Trophoblast cell (in vitro differentiated cells and primary cell): ENCODE measurements at regions not wholly inside any gene's neighbourhood (a gene's known extent, or its start where the extent isn't known, plus 50 kb on each side); places are given as distances from the start of the nearest gene placed in this dataset.

ENCODE experiments used
- DNase-seq, 2 donors: peaks; one replicate each; pipeline ENCODE4 v3.0.0-alpha.2; 2016
- H2AFZ ChIP-seq: 2 replicates; pipeline ENCODE4 v1.6.1; 2013; ENCODE audit warnings: low read length, moderate library complexity, mild to moderate bottlenecking; ENCODE audit not compliant: insufficient read depth, poor library complexity
- H2AK5ac ChIP-seq: 2 replicates; pipeline ENCODE4 v1.6.1; 2013; ENCODE audit warnings: mild to moderate bottlenecking, low read length
- H2BK120ac ChIP-seq: 2 replicates; pipeline ENCODE4 v1.6.1; 2013; ENCODE audit warnings: low read length, mild to moderate bottlenecking, moderate library complexity; ENCODE audit not compliant: insufficient read depth, poor library complexity
- H2BK12ac ChIP-seq: 2 replicates; pipeline ENCODE4 v1.6.1; 2013; ENCODE audit warnings: mild to moderate bottlenecking, low read length, moderate library complexity
- H2BK5ac ChIP-seq: 2 replicates; pipeline ENCODE4 v1.6.1; 2013; ENCODE audit warnings: low read length, low read depth, moderate library complexity, mild to moderate bottlenecking; ENCODE audit not compliant: poor library complexity
- H3K14ac ChIP-seq: 2 replicates; pipeline ENCODE4 v1.6.1; 2013; ENCODE audit warnings: mild to moderate bottlenecking, low read length
- H3K18ac ChIP-seq: 2 replicates; pipeline ENCODE4 v1.6.1; 2013; ENCODE audit warnings: mild to moderate bottlenecking, low read length
- H3K23ac ChIP-seq: 2 replicates; pipeline ENCODE4 v1.6.1; 2013; ENCODE audit warnings: low read length
- H3K27ac ChIP-seq: 2 replicates; pipeline ENCODE4 v1.5.1; 2013; ENCODE audit warnings: low read depth, mild to moderate bottlenecking, inconsistent platforms, low read length, moderate library complexity
- H3K27me3 ChIP-seq: 2 replicates; pipeline ENCODE4 v1.6.1; 2013; ENCODE audit warnings: inconsistent platforms, mild to moderate bottlenecking, low read length, moderate library complexity; ENCODE audit not compliant: insufficient read depth
- H3K36me3 ChIP-seq, 2 experiments: 1 replicate in 1 of 2; 2 replicates in 1 of 2; pipeline ENCODE4 v1.6.1; 2013; ENCODE audit warnings: low read length in 2 of 2, mild to moderate bottlenecking in 2 of 2, moderate library complexity in 1 of 2; ENCODE audit not compliant: insufficient read depth in 2 of 2, control insufficient read depth in 1 of 2
- H3K4ac ChIP-seq: 2 replicates; pipeline ENCODE4 v1.6.1; 2013; ENCODE audit warnings: low read depth, mild to moderate bottlenecking, low read length, moderate library complexity
- H3K4me1 ChIP-seq, 2 experiments: 1 replicate in 1 of 2; 2 replicates in 1 of 2; pipeline ENCODE4 v1.6.1; 2013; ENCODE audit warnings: low read length in 2 of 2, mild to moderate bottlenecking in 2 of 2, moderate library complexity in 1 of 2; ENCODE audit not compliant: insufficient read depth in 2 of 2, control insufficient read depth in 1 of 2
- H3K4me2 ChIP-seq: 2 replicates; pipeline ENCODE4 v1.6.1; 2013; ENCODE audit warnings: inconsistent platforms, mild to moderate bottlenecking, low read length, moderate library complexity
- H3K4me3 ChIP-seq: 2 replicates; pipeline ENCODE4 v1.5.1; 2013; ENCODE audit warnings: mild to moderate bottlenecking, low read depth, low read length, inconsistent platforms
- H3K79me1 ChIP-seq: one replicate; pipeline ENCODE4 v1.6.1; 2013; ENCODE audit warnings: low read length
- H3K79me2 ChIP-seq: 2 replicates; pipeline ENCODE4 v1.6.1; 2013; ENCODE audit warnings: low read length, mild to moderate bottlenecking; ENCODE audit not compliant: control insufficient read depth, insufficient read depth, poor library complexity
- H3K9ac ChIP-seq: 2 replicates; pipeline ENCODE4 v1.6.1; 2013; ENCODE audit warnings: mild to moderate bottlenecking, low read length
- H3K9me3 ChIP-seq: 2 replicates; pipeline ENCODE4 v1.6.1; 2013; ENCODE audit warnings: low read depth, mild to moderate bottlenecking, control low read depth, inconsistent platforms, low read length; ENCODE audit not compliant: insufficient read depth
- H4K12ac ChIP-seq: 2 replicates; pipeline ENCODE4 v1.6.1; 2013; ENCODE audit warnings: low read depth, mild to moderate bottlenecking, low read length, moderate library complexity
- H4K8ac ChIP-seq: 2 replicates; pipeline ENCODE4 v1.6.1; 2013; ENCODE audit warnings: low read depth, mild to moderate bottlenecking, low read length, moderate library complexity
- H4K91ac ChIP-seq: one replicate; pipeline ENCODE4 v1.6.1; 2013; ENCODE audit warnings: low read depth, mild to moderate bottlenecking, low read length, moderate library complexity
- WGBS: extraction: QIAGEN DNeasy Blood & Tissue Kit; methylation state at CpG from one replicate; pipeline ENCODE4 v1.1.7; 2013; ENCODE audit warnings: missing lambda C conversion rate; ENCODE audit not compliant: insufficient read length, insufficient coverage; ENCODE audit errors: extremely low coverage; 5-methylcytosine and 5-hydroxymethylcytosine counted together

GRCh38 chr12:28611449-28611848 lies 421.2 kb downstream of the CCDC91 start:
- Histone ChIP-seq H4K8ac (no peak overlapping the region), H2BK120ac (no peak overlapping the region), H3K79me2 (no peaks in the 10 kb centered on the region), H4K91ac (no peak overlapping the region), H2AK5ac (no peak overlapping the region), H3K4me3 (no peak overlapping the region), H3K23ac (no peak overlapping the region), H3K18ac (no peak overlapping the region), H3K4me1 (no peaks in the 10 kb centered on the region), H2AFZ (no peak overlapping the region), H3K27ac (no peak overlapping the region), H3K27me3 (no peaks in the 10 kb centered on the region), H3K9me3 (no peaks in the 10 kb centered on the region), H3K79me1 (no peaks in the 10 kb centered on the region), H3K4ac (no peak overlapping the region), H3K4me2 (no peak overlapping the region), H2BK5ac (no peak overlapping the region), H3K9ac (no peak overlapping the region), H3K14ac (no peak overlapping the region), H4K12ac (no peak overlapping the region), H3K36me3 (no peaks in the 10 kb centered on the region), H2BK12ac (no peak overlapping the region)
- no peak for DNase-seq
- WGBS, result no CpG with 5 or more reads among the region's 2 CpGs

GRCh38 chr12:28618171-28618570 lies 427.9 kb downstream of the CCDC91 start:
- Histone ChIP-seq H3K27ac (no peak overlapping the region), H3K36me3 (no peaks in the 10 kb centered on the region), H2BK12ac (no peak overlapping the region), H2AK5ac (no peak overlapping the region), H3K18ac (no peak overlapping the region), H3K4me3 (no peak overlapping the region), H3K9me3 (no peaks in the 10 kb centered on the region), H2BK5ac (no peak overlapping the region), H4K91ac (no peak overlapping the region), H3K79me2 (no peaks in the 10 kb centered on the region), H2AFZ (no peak overlapping the region), H4K12ac (no peak overlapping the region), H3K4ac (no peak overlapping the region), H4K8ac (no peak overlapping the region), H3K4me1 (no peaks in the 10 kb centered on the region), H3K79me1 (no peaks in the 10 kb centered on the region), H3K14ac (no peak overlapping the region), H3K4me2 (no peak overlapping the region), H3K27me3 (no peaks in the 10 kb centered on the region), H3K23ac (no peak overlapping the region), H3K9ac (no peak overlapping the region), H2BK120ac (no peak overlapping the region)
- no peak for DNase-seq
- WGBS, result no CpG with 5 or more reads among the region's 1 CpG

- no CpG with 5 or more reads among the region's 3 CpGs for WGBS
- no peaks in the 10 kb centered on the region for H3K79me2 ChIP-seq
- H3K14ac ChIP-seq, result no peak overlapping the region
- H3K4me1 ChIP-seq, result no peaks in the 10 kb centered on the region
- H3K4ac ChIP-seq, result no peak overlapping the region
- H3K9ac ChIP-seq, result no peak overlapping the region
- H3K79me1 ChIP-seq, result no peaks in the 10 kb centered on the region
- no peak for DNase-seq
- H2BK120ac ChIP-seq, result no peak overlapping the region
- no peaks in the 10 kb centered on the region for H3K36me3 ChIP-seq
- H4K8ac ChIP-seq, result no peak overlapping the region
- no peaks in the 10 kb centered on the region for H3K9me3 ChIP-seq
- no peak overlapping the region for H2AK5ac ChIP-seq
- H2BK12ac ChIP-seq, result no peak overlapping the region
- H2AFZ ChIP-seq, result no peak overlapping the region
- H3K18ac ChIP-seq, result no peak overlapping the region
- no peak overlapping the region for H4K12ac ChIP-seq
- H3K4me2 ChIP-seq, result no peak overlapping the region
- H3K4me3 ChIP-seq, result no peak overlapping the region
- no peak overlapping the region for H2BK5ac ChIP-seq
- no peak overlapping the region for H3K27ac ChIP-seq
- H4K91ac ChIP-seq, result no peak overlapping the region
- no peak overlapping the region for H3K23ac ChIP-seq
- no peaks in the 10 kb centered on the region for H3K27me3 ChIP-seq
These were observed 428.5 kb downstream of the CCDC91 start for GRCh38 chr12:28618772-28619171.

GRCh38 chr12:28620281-28620680 lies 430.0 kb downstream of the CCDC91 start:
- H4K91ac ChIP-seq, result no peak overlapping the region
- no peak overlapping the region for H2BK12ac ChIP-seq
- no peak overlapping the region for H3K23ac ChIP-seq
- no peak overlapping the region for H4K12ac ChIP-seq
- no peaks in the 10 kb centered on the region for H3K27me3 ChIP-seq
- DNase-seq, result no peak
- H2BK120ac ChIP-seq, result no peak overlapping the region
- H3K4me1 ChIP-seq, result no peaks in the 10 kb centered on the region
- H3K4me3 ChIP-seq, result no peak overlapping the region
- H3K79me2 ChIP-seq, result no peaks in the 10 kb centered on the region
- H2AK5ac ChIP-seq, result no peak overlapping the region
- no peak overlapping the region for H3K4me2 ChIP-seq
- no peak overlapping the region for H2BK5ac ChIP-seq
- H2AFZ ChIP-seq, result no peak overlapping the region
- no peak overlapping the region for H3K18ac ChIP-seq
- no peak overlapping the region for H3K14ac ChIP-seq
- no peaks in the 10 kb centered on the region for H3K9me3 ChIP-seq
- no CpG with 5 or more reads among the region's 3 CpGs for WGBS
- no peaks in the 10 kb centered on the region for H3K79me1 ChIP-seq
- H3K36me3 ChIP-seq, result no peaks in the 10 kb centered on the region
- H3K9ac ChIP-seq, result no peak overlapping the region
- no peak overlapping the region for H4K8ac ChIP-seq
- no peak overlapping the region for H3K27ac ChIP-seq
- H3K4ac ChIP-seq, result no peak overlapping the region
